Gastroesophageal sphincter (tissue), 4 donors: ENCODE measurements at regions not wholly inside any gene's neighbourhood (a gene's known extent, or its start where the extent isn't known, plus 50 kb on each side); places are given as distances from the start of the nearest gene placed in this dataset.

Source experiments
- ATAC-seq: fragments of 150-250 bp; one replicate; pipeline ENCODE4 v1.9.1; 2016; ENCODE audit warnings: mild to moderate bottlenecking, moderate library complexity
- H3K27ac ChIP-seq, 4 donors: fragments of 200-600 bp; sonication (generic) in 3 of 4; 1 replicate in 3 of 4; 2 replicates in 1 of 4; pipeline ENCODE4 v1.5.1; 2016 to 2019
- H3K27me3 ChIP-seq: fragments of 200-600 bp; sonication (generic); one replicate; pipeline ENCODE4 v1.5.1; 2019
- H3K36me3 ChIP-seq, 2 donors: fragments of 200-600 bp; sonication (generic); one replicate each; pipeline ENCODE4 v1.5.1; 2019; ENCODE audit warnings: control low read depth in 1 of 2
- H3K4me1 ChIP-seq, 3 donors: fragments of 200-600 bp; sonication (generic); 1 replicate in 2 of 3; 2 replicates in 1 of 3; pipeline ENCODE4 v1.5.1; 2016 to 2019; ENCODE audit warnings: control low read depth in 2 of 3
- H3K4me3 ChIP-seq, 2 donors: fragments of 200-600 bp; sonication (generic); one replicate each; pipeline ENCODE4 v1.5.1; 2019; ENCODE audit warnings: mild to moderate bottlenecking in 1 of 2, moderate library complexity in 1 of 2
- H3K9me3 ChIP-seq, 3 donors: fragments of 200-600 bp; sonication (generic); one replicate each; pipeline ENCODE4 v1.5.1; 2017 to 2019; ENCODE audit warnings: control low read depth in 2 of 3
- EP300 ChIP-seq: sonication (generic); formaldehyde crosslinking; IDR thresholded peaks from one replicate; pipeline ENCODE4 v1.6.1; 2017; ENCODE audit warnings: antibody characterized with exemption, mild to moderate bottlenecking
- POLR2A ChIP-seq, 2 donors: fragments of 450-650 bp; IDR thresholded peaks; one replicate each; pipeline ENCODE4 v1.6.1; 2017; ENCODE audit warnings: antibody characterized with exemption in 2 of 2, mild to moderate bottlenecking in 2 of 2, moderate library complexity in 1 of 2
- POLR2AphosphoS5 ChIP-seq: sonication (generic); formaldehyde crosslinking; IDR thresholded peaks from one replicate; pipeline ENCODE4 v1.6.1; 2017; ENCODE audit warnings: antibody characterized with exemption
- WGBS, 2 donors: methylation state at CpG; one replicate each; pipeline ENCODE4 v1.1.5; 2018; ENCODE audit warnings: low coverage in 1 of 2; 5-methylcytosine and 5-hydroxymethylcytosine counted together
- TF ChIP-seq, protein P1 (sequence below), 4 experiments: fragments of 200-600 bp in 2 of 4; fragments of 450-650 bp in 2 of 4; sonication (generic) in 1 of 4; IDR thresholded peaks; one replicate each; pipeline ENCODE4 v1.5.1; 2017 to 2019; ENCODE audit warnings: antibody characterized with exemption in 4 of 4, mild to moderate bottlenecking in 2 of 4, moderate library complexity in 2 of 4

- peaks cover 0 to 6% (median 0%) of the 10 kb centered on the region in 3 donors for H3K4me1 ChIP-seq
- no peak overlapping the region for H3K27ac ChIP-seq
- no peak for ATAC-seq
- WGBS, 2 donors, result 87 to 92% methylated on average over 3 of the region's 3 CpGs
- H3K36me3 ChIP-seq, result no peaks in the 10 kb centered on the region
- TF ChIP-seq EP300 (no peak), POLR2AphosphoS5 (no peak), POLR2A (IDR thresholded peaks at IDR 0.05) (no peak)
- TF ChIP-seq, protein P1, sequence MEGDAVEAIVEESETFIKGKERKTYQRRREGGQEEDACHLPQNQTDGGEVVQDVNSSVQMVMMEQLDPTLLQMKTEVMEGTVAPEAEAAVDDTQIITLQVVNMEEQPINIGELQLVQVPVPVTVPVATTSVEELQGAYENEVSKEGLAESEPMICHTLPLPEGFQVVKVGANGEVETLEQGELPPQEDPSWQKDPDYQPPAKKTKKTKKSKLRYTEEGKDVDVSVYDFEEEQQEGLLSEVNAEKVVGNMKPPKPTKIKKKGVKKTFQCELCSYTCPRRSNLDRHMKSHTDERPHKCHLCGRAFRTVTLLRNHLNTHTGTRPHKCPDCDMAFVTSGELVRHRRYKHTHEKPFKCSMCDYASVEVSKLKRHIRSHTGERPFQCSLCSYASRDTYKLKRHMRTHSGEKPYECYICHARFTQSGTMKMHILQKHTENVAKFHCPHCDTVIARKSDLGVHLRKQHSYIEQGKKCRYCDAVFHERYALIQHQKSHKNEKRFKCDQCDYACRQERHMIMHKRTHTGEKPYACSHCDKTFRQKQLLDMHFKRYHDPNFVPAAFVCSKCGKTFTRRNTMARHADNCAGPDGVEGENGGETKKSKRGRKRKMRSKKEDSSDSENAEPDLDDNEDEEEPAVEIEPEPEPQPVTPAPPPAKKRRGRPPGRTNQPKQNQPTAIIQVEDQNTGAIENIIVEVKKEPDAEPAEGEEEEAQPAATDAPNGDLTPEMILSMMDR (IDR thresholded peaks at IDR 0.05), result no peak
- peaks cover 11% of the 10 kb centered on the region for H3K27me3 ChIP-seq
- peaks cover 0 to 18% (median 0%) of the 10 kb centered on the region in 3 donors for H3K9me3 ChIP-seq
- H3K4me3 ChIP-seq, result no peak overlapping the region
These were observed 147.0 kb downstream of the TWIST2 start for GRCh38 chr2:238994876-238995275.

- WGBS, 2 donors, result 87 to 93% methylated on average over 1 of the region's 1 CpG
- Histone ChIP-seq H3K4me1 (peaks cover 0 to 6% (median 0%) of the 10 kb centered on the region in 3 donors), H3K27me3 (peaks cover 11% of the 10 kb centered on the region), H3K9me3 (peaks cover 0 to 24% (median 0%) of the 10 kb centered on the region in 3 donors), H3K27ac (no peak overlapping the region), H3K4me3 (no peak overlapping the region), H3K36me3 (no peaks in the 10 kb centered on the region)
- TF ChIP-seq POLR2AphosphoS5 (no peak), POLR2A (IDR thresholded peaks at IDR 0.05) (no peak), EP300 (no peak)
- TF ChIP-seq, protein P1 (IDR thresholded peaks at IDR 0.05), result no peak
- ATAC-seq, result no peak
These were observed 147.7 kb downstream of the TWIST2 start for GRCh38 chr2:238995634-238996033.

GRCh38 chr2:238996331-238997136, 148.6 kb downstream of the TWIST2 start:
- Histone ChIP-seq H3K27ac (no peak overlapping the region), H3K36me3 (no peaks in the 10 kb centered on the region), H3K4me3 (no peak overlapping the region), H3K4me1 (peaks cover 0 to 6% (median 0%) of the 10 kb centered on the region in 3 donors), H3K9me3 (peaks cover 0 to 33% (median 0%) of the 10 kb centered on the region in 3 donors), H3K27me3 (peaks cover 11% of the 10 kb centered on the region)
- no peak for ATAC-seq
- TF ChIP-seq, protein P1 (IDR thresholded peaks at IDR 0.05), result no peak
- TF ChIP-seq POLR2A (IDR thresholded peaks at IDR 0.05), result no peak
- TF ChIP-seq POLR2AphosphoS5, result no peak
- TF ChIP-seq EP300, result no peak
- 50 to 80% methylated on average over 1 to 3 of the region's 21 CpGs for WGBS, 2 donors

DNA sequence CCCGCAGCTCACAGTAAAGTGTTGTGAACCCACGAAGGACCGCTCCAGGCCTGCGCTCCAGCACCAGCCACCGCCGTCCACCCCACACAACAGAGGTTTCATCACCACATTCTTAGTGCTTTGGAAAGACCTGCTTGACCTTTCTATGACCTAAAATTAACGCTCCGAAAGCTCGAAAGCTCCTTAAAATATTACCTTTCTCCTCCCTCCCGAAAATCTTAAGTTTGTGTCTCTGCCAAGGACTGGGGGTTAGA, 149.2 kb downstream of the TWIST2 start:
- WGBS, 2 donors, result 100% methylated on average over 1 to 3 of the region's 10 CpGs
- TF ChIP-seq POLR2A (IDR thresholded peaks at IDR 0.05), result no peak
- TF ChIP-seq, protein P1 (IDR thresholded peaks at IDR 0.05), result no peak
- TF ChIP-seq EP300, result no peak
- Histone ChIP-seq H3K27ac (no peak overlapping the region), H3K4me3 (no peak overlapping the region), H3K36me3 (no peaks in the 10 kb centered on the region), H3K27me3 (peaks cover 11% of the 10 kb centered on the region), H3K4me1 (peaks cover 0 to 6% (median 0%) of the 10 kb centered on the region in 3 donors), H3K9me3 (peaks cover 0 to 38% (median 0%) of the 10 kb centered on the region in 3 donors)
- no peak for ATAC-seq

- H3K27me3 ChIP-seq, result peaks cover 11% of the 10 kb centered on the region
- WGBS, 2 donors, result 89 to 90% methylated on average over 2 to 8 of the region's 10 CpGs
- no peak overlapping the region for H3K27ac ChIP-seq
- no peak overlapping the region for H3K4me3 ChIP-seq
- H3K36me3 ChIP-seq, result no peaks in the 10 kb centered on the region
- TF ChIP-seq POLR2AphosphoS5 (no peak), POLR2A (IDR thresholded peaks at IDR 0.05) (no peak), EP300 (no peak)
- TF ChIP-seq, protein P1 (IDR thresholded peaks at IDR 0.05), result no peak
- ATAC-seq, result no peak
- H3K4me1 ChIP-seq, result peaks cover 0 to 9% (median 0%) of the 10 kb centered on the region in 3 donors
- peaks cover 0 to 38% (median 0%) of the 10 kb centered on the region in 3 donors for H3K9me3 ChIP-seq
These were observed 149.8 kb downstream of the TWIST2 start for GRCh38 chr2:238997684-238998083.
